ENCODE measurements at regions not wholly inside any gene's neighbourhood (a gene's known extent, or its start where the extent isn't known, plus 50 kb on each side); places are given as distances from the start of the nearest gene placed in this dataset.

GRCh38 chr12:76611533-76611932 lies 52.0 kb upstream of the OSBPL8 start:
- H2BK120ac ChIP-seq (replicated peaks; ENCODE audit: low read depth, low read length) = no peak overlapping the region
- H3K14ac ChIP-seq (ENCODE audit: insufficient read length) = no peak overlapping the region
- no peak overlapping the region for H4K91ac ChIP-seq (replicated peaks; ENCODE audit: insufficient read length, low read length)
- H3K4me1 ChIP-seq (replicated peaks in 1 of 4; ENCODE audit: control insufficient read depth in 3 of 4, insufficient read depth in 4 of 4, low read length in 3 of 4) = no peaks in the 10 kb centered on the region; a peak in 2 of 7 replicates
- TF ChIP-seq CHD1 (IDR thresholded peaks at IDR 0.05; ENCODE audit: low read depth, low read length) (no peak), E2F6 (IDR thresholded peaks at IDR 0.05) (no peak), SP4 (IDR thresholded peaks at IDR 0.05; ENCODE audit: low read length) (no peak), SP2 (IDR thresholded peaks at IDR 0.05; ENCODE audit: low read length) (no peak), ASH2L (IDR thresholded peaks at IDR 0.05; ENCODE audit: low read length) (no peak), SIRT6 (IDR thresholded peaks at IDR 0.05; ENCODE audit: low read length) (no peak), SAP30 (IDR thresholded peaks at IDR 0.05; ENCODE audit: insufficient read depth, insufficient replicate concordance, low read length) (no peak), SUZ12 (IDR thresholded peaks at IDR 0.05; ENCODE audit: low read length) (no peak), POU5F1 (IDR thresholded peaks at IDR 0.05; ENCODE audit: low read depth, low read length) (no peak)
- peak overlapping the region in 1 of 4 experiments; percentile 34; a peak in 1 of 7 replicates for H3K9ac ChIP-seq (replicated peaks in 1 of 4; ENCODE audit: extremely low read depth in 1 of 4, low read depth in 3 of 4, low read length in 3 of 4)
- no peak overlapping the region for H3K56ac ChIP-seq (replicated peaks; ENCODE audit: insufficient read length, low read depth, low read length)
- DNase-seq (ENCODE audit: low read depth in 1 of 2, low spot score in 2 of 2) = no peak
- no peak overlapping the region for H4K5ac ChIP-seq (ENCODE audit: insufficient read length, low read depth, low read length)
- no peaks in the 10 kb centered on the region for H3K36me3 ChIP-seq (ENCODE audit: control insufficient read depth in 2 of 4, insufficient read depth in 4 of 4, low read length in 3 of 4)
- H3K27me3 ChIP-seq (replicated peaks in 1 of 4; ENCODE audit: control insufficient read depth in 3 of 4, extremely low read depth in 1 of 4, insufficient read depth in 3 of 4, low read length in 3 of 4) = no peaks in the 10 kb centered on the region
- no peak overlapping the region for H2BK5ac ChIP-seq (ENCODE audit: low read depth, low read length)
- H3K4me3 ChIP-seq (ENCODE audit: extremely low read depth in 1 of 4, insufficient read depth in 2 of 4, low read depth in 3 of 4, low read length in 4 of 4) = no peak overlapping the region
- no peak overlapping the region for H2BK12ac ChIP-seq (ENCODE audit: low read depth, low read length)
- FAIRE-seq = no peak
- H2BK15ac ChIP-seq (ENCODE audit: low read length) = no peak overlapping the region
- H3K23me2 ChIP-seq (ENCODE audit: low read depth, low read length) = no peaks in the 10 kb centered on the region
- H2AFZ ChIP-seq (ENCODE audit: low read length) = no peak overlapping the region
- no peak overlapping the region for H2AK5ac ChIP-seq (ENCODE audit: low read depth, low read length)
- no peak overlapping the region for H3K18ac ChIP-seq (ENCODE audit: extremely low read depth, low read length)
- no peaks in the 10 kb centered on the region for H3K79me2 ChIP-seq (ENCODE audit: control insufficient read depth in 1 of 2, insufficient read depth in 2 of 2, low read length in 2 of 2)
- H3K9me3 ChIP-seq (ENCODE audit: insufficient read depth in 2 of 2, low read depth in 1 of 2, low read length in 1 of 2) = no peaks in the 10 kb centered on the region
- H4K20me1 ChIP-seq (replicated peaks in 1 of 2; ENCODE audit: control insufficient read depth in 1 of 2, insufficient read depth in 2 of 2, low read length in 2 of 2) = no peaks in the 10 kb centered on the region
- no peaks in the 10 kb centered on the region for H3K79me1 ChIP-seq (ENCODE audit: low read depth, low read length)
- H3K23ac ChIP-seq (ENCODE audit: insufficient read length) = no peak overlapping the region
- no peak overlapping the region for H3K4ac ChIP-seq (replicated peaks; ENCODE audit: insufficient read length, low read depth, low read length)
- H4K8ac ChIP-seq (ENCODE audit: extremely low read depth, insufficient read depth, low read length) = no peak overlapping the region
- H2BK20ac ChIP-seq (ENCODE audit: low read length) = no peak overlapping the region
- no peak overlapping the region for H3K27ac ChIP-seq (ENCODE audit: low read depth, low read length)
- CTCF ChIA-PET (ENCODE audit: partially characterized antibody) = interaction anchor here (1.7 kb wide), 1 partner anchor 10 kb away, joined by 4 read pairs; no protein-coding TSS in a partner anchor
- no peak overlapping the region for H3K4me2 ChIP-seq (ENCODE audit: insufficient read depth in 1 of 2, low read depth in 2 of 2, low read length in 2 of 2)
- WGBS, 2 experiments (ENCODE audit: extremely low coverage in 1 of 2, insufficient coverage in 1 of 2, insufficient read length in 1 of 2, insufficient replicate concordance in 2 of 2, low coverage in 1 of 2, low lambda C conversion rate in 2 of 2, missing lambda C conversion rate in 1 of 2) = 61% methylated on average over 2 of the region's 2 CpGs; no CpG with 5 or more reads in 1 of the 2 experiments
- POLR2A ChIA-PET (ENCODE audit: partially characterized antibody) = no interaction called here

Measured in H1 (cell line).